ENCODE measurements at regions not wholly inside any gene's neighbourhood (a gene's known extent, or its start where the extent isn't known, plus 50 kb on each side); places are given as distances from the start of the nearest gene placed in this dataset.

DNA sequence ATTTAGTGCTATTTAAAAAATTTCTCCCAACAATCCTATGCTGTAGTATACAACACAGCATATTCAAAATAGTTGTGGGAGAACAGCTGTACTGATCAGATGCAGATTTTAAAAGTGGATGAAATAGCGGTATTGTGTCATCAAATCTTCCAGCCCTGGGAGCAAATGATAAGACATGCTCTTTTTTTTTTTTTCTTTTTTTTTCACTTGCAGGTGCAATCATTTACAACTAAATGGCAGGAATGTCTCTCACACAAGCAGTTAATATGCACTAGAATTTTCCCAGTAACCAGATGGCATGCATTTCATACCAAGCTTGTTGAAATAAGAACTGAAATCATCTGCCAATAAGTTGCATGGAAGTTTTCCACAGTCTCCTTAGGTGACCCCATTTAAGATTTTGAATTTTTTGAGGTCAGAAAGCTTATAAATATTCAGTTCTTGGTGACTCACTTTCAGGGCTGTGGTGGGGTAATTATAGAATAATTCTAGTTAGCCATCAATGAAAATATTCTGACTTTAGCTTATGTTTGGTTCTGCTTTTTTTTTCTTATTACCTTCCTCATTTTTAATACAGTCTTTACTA is 623.9 kb upstream of the NR5A2 start:
- DNase-seq = no peak

DNA sequence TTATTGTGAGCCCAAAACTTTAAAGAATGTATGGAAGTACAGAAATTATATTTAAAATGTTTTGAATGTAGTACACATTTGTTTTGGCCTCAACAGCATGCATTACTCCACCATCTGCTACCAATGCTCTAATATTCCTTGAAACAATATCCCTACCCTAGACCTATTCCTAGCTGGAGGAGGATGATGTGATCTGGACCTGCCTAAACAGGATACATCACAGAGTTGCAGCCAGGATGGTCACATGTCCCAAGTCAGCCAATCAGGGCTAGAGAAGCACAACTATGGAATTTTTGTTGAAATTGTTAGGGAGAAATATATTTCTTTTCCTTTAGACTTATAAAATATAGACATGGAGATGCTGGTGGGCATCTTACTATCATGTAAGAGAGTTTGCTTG is 623.3 kb upstream of the NR5A2 start:
- DNase-seq = no peak

DNA sequence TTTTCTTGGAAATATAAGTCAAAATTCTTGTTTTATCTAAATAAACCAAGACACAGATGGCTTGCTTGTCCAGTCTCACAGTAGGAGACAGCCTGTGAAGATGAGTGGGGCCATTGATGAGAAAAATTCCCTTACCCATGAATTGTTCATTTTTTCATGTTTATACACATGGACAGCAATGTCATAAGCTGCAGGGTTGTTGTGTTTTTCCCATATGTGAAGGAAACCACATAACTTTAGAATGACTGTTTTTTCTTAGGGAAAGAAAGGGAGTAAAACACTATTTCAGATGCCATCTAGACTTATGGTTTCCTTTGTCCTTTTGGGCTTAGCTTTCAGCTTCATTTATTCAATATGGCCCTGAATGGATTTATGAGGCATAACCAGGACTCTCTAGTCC is 622.5 kb upstream of the NR5A2 start:
- no peak for DNase-seq

DNA sequence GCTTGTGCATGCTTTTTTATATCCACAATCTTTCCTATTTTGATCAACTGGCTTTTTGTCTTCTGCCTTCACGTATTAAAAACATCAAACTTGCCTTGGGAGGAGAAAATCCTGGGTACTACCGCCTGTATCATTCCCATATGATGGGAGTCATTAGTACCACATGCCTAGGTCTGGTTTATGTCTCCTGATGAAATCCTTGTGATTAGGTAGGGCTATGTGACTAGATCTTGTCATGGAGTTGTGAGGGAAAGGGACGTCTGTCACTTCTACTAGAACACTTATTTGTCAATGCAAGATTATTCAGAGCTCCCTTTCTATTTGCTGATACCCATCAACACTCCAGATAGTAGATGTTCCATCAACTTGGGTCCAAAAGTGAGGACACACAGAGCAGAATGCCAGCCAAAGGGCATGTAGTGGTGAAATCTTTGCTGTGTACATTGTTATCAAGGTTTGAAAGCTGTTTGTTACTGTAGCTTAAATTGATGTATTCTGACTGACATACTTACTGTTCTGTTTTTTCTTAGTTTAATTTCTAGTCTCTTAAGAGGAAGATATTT is 621.8 kb upstream of the NR5A2 start:
- DNase-seq = no peak

DNA sequence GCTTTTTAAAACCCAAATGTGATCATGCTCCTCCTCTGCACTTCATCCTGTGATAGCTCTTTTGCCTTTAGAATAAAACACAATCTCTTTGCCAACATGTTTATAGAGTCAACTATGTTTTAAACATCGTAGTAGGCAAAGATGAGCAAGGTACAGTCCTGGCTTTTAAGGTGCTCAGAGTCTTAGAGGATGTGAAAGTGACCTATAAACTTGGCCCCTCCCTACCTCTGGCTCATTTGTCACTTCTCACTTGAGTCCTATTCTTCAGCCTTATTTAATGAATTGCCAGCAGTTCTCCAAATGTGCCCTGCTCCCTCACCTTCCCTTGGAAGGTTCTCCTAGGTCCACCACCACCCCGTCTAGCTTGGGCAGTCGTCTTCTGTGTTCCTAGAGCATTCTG is 617.0 kb upstream of the NR5A2 start:
- DNase-seq = no peak

DNA sequence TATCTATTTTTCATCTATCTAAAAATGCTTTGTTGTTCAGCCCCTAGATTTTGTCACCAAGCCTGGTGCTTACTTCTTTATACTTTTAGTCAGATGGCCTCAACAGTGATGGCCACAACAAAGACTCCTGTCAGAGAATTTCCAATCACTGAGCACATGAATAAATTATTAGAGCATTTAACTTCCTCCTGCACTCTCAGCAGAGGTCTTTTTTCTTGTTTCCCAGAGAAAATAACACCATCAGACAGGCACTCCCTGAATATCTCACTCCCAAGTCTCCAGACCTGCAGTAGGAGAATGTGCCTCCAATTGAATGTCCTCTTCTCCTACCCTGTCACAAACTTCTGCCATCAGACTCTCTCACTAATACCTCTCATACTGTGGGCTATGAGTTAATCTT is 616.0 kb upstream of the NR5A2 start:
- DNase-seq = no peak

DNA sequence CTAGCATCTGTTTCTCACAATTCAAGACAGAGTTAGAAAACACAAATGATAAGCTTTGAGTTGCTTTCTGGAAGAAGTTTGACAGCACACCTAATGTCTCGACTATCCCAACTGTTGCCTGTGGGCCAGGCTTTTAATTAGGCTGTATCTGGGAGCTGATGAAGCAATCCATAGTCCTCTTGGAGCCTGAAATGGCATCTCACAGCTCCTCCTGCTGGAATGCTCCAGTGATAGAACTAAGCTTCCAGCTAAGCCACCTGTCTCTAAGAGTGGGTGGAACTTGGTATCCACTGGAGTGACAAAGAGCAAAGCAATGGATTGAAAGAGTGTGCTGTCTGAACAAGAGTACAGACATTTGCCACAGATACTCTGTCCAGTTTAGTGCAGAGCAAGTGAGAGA is 605.3 kb upstream of the NR5A2 start:
- DNase-seq = no peak

DNA sequence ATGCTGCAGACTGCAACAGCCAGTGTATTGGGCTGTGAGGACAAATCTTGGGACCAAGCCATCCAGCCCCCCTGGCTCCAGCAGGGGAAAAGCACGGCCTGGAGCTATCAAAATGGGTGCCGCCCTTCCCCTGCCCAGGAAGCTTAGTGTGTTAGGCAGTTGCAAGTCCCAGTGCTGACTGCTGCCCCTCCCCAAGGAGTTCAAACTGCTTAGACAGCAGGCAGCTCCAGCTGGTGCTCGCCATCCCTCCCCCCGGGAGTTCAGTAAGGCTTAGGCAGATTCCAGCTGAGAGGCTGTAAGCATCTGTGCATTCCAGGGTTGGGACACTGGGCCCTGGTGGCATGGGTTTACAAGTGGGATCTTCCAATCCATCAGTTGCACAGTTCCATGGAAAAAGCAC is 579.6 kb upstream of the NR5A2 start:
- no peak for DNase-seq

DNA sequence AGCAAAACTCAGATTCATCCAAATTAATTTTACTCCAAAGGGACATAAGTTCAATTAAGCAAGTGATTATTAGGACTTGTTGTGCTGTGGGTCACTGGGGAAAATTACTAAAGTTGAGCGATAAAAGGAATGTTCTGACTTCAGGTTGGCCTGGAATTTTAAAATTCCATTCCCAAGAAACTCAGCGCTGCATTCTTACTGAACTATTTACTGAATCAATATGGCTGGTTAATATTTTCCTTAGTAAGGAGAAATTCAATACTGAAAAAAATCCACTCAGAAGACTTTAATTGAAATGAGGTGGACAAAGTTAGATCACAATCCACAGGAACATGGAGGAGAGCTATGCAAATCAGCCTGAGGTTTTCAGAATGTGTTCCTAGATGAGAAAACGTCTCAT is 578.9 kb upstream of the NR5A2 start:
- DNase-seq = no peak

DNA sequence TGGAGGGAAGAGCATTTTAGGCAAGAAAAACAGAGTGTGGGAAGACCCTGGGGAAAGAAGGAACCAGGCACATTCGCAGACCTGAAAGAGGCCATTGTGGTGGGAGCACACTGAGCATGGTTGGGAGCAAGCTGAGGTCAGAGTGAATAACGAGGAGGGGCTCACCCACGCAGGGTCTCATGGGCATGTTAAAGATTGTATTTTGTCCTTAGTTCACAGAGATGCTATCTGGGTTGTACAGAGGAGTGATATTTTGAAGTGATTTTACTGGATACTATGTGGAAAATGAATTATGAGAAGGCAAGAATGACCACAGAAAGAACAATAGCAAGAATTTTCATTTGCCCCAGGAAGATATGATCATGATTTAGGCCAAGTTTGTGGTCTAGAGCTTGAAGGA is 578.3 kb upstream of the NR5A2 start:
- DNase-seq = no peak

DNA sequence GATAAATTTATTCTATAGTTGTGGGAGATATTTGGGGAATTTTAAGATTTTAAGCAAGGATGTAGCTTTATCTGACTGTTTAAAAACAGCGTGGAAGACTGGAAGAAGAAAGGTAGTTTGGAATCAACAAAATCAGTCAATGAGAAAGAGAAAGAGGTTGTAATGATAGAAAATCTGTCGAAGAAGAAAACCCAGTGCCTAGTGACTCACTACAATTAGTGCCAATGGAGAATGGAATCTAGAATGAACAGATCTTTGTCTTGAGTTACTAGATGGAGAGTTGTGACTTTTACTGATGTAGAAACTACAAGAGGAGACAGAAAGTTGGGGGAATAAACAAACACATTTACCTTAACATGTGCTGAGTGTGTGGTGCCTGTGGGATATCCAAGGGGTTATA is 577.8 kb upstream of the NR5A2 start:
- no peak for DNase-seq

DNA sequence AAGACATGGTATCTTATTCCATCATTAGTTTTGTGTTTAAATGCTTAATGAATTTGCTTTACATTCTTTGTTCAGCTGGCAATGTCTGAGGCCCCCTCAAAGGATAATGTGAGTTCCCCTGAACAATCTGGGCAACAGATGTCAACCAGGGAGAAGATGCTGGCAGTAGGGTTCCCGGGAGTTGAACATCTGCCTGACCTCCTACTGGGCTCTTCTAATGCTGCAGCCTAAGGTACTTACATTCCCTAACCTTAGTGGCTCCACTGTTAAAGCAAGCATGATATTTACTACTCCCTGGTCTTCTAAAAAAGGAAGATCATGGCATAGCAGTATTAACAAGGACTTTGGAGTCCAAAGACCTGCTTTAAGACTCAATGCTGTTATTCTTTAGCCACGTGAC is 574.9 kb upstream of the NR5A2 start:
- DNase-seq = no peak

DNA sequence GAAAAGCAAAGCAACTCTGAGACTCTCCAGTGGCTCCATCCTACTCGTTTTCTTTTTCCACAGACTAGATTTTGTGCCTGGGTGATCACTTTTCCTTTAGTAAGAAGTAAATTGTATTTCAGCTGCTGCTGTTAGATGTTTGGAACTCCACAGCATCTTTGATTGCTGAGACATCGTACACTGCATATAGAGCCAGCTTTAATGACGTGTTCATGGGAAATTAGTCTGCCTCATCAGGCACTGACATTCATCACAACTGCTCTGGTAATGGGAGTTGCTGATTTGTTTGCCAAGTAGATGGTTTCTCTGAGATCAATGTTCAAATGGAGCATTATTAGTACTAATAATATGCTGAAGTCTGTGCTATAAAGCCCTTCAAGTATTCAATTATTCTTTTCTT is 573.8 kb upstream of the NR5A2 start:
- DNase-seq = no peak

DNA sequence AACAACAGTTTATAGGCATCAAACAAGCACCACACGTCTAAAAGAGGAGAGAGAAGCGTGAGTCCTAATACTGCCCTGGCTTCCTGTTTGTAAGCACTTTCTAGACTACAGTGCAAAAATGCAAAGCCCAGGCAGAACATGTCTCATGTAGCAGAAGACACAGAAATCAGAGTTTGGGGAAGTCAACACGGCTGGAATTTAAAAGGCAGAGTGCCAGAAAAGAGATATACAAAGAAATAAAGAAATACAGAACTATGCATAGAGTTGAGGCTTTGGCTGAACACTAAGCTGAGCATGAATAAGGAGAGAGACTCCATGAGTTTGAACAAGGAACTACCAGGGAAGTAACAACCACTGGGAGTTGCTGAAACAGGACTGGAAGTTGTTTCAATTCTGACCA is 566.6 kb upstream of the NR5A2 start:
- DNase-seq = no peak

DNA sequence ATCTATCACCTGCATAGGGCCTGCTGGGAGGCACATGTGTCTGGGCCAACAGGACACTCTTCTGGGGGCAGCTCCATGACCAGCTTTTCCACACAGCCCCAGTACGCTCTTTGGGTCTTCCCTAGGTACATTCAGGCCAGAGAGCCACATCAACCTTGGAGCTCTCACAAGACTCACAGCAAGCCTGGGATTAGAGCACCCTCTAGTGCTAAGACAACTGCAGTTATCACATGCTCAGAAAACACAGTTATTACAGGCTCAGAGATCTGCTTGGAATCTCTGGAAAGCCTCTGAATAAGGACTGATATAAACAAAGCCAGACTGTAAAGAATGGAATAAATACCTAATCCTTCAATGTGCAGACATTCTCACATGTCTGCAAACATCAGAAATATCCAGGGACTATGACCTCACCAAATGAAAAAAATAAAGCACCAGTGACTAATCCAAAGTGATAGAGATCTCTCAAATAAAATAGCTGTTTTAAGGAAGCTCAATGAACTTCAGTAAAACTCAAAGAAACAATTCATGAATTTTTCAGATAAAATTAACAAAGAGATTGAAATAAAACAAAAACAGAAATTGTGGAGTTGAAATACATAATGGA is 563.9 kb upstream of the NR5A2 start:
- no peak for DNase-seq

DNA sequence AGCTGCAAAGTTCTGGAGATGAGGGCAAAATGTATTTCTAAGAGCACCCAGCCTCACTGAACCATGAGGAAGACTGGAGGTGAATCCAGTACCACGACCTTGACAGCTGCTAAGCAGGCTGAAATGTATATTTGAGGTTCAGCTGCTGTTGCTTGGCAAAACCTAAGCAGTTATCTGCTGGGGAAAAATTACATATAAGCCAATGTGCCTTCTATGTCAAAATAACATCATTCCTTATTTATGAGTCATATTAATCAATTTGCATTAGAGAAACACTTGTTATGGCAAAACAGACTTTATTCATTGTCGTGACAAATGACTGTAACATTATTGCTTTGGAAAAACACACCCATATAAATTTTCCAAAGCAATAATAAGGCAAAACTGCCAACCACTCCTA is 560.5 kb upstream of the NR5A2 start:
- DNase-seq = no peak

DNA sequence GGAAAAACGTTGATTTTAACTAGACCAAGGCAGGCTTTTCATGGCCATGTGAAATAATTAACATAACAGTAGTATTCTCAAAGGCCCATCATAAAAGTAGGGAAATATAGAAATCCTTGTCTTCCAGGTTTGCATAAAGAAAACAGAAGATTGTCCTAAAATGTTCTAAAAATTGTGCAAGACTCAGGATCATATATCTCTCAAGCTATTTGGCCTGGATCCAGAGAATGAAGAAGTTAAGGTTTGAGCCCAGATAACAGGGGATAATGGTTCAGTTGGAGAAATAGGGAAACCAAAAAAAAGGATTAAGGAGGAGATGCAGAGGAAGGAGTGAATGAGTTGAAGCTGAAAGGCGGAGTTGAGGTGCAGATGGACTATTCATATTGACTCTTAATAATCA is 555.5 kb upstream of the NR5A2 start:
- no peak for DNase-seq

DNA sequence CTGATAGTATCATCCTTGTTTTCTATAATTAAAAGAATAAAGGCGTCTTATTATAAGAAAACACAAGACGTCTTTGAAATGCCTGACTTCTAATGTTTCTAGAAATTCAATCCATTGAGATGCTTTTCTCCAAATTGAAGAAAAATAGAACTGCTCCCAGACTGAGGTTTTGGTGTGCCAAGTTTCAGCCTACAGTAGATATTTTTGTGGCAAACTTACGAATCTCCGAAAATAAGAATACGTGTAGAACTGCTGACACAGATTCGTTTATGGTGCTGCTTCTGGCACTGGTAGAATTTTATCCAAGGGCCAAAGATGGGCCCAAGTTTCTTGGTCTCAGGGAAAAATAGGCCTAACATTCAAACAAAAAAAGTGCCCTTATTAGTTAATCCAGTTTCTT is 554.5 kb upstream of the NR5A2 start:
- no peak for DNase-seq

DNA sequence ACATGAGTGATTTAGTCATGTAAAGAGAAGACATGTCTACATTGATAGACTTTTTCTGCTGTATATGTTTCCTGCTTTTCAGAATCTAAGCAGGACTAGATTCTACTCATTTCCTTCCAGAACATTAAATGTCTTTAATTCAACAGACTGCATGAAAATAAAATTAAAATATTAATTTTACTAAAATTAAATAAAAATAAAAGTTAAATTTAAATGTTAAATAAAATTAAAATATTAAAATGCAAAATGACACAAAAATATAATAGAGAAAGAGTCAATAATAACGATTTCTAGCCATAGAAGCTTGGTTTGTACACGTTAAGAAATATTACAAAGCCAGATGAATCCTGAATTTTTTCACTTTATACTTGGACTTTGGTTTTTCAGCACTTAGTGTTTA is 552.8 kb upstream of the NR5A2 start:
- DNase-seq = no peak

DNA sequence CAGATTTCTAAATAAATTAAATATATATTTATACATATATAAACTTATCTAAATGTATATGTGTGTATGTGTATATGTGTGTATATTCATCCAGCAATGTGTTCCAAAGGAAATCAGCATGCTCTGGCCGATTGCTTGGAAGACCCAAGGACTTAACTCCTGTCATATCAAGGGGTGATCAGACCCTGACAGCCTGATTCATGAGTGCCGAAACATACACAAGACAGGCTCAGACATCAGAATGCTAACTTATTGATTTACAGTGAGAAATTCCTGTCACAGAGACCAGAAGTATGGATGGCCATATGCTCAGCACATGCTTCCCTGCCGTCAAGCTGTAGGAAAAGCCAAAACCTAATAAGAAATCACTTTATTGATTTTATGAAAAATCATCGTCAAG is 545.1 kb upstream of the NR5A2 start:
- DNase-seq = no peak

DNA sequence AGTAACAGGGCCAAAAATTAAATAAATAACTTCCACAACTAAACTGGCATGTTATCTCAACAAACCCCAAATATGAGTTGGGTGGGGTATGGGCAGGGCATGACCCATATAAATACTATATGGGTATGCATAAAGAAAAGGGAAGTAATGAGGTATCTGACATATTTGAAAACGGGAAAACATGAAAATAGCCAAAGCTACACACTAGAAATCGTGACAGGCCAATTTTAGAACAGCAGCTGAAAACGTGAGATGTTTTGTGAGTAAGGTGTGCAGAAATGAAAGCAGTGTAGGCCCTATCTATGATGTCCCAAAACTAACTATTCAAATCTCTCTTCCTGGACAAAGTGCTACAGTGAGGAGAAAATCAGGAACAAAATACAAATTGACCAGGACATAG is 537.9 kb upstream of the NR5A2 start:
- no peak for DNase-seq

DNA sequence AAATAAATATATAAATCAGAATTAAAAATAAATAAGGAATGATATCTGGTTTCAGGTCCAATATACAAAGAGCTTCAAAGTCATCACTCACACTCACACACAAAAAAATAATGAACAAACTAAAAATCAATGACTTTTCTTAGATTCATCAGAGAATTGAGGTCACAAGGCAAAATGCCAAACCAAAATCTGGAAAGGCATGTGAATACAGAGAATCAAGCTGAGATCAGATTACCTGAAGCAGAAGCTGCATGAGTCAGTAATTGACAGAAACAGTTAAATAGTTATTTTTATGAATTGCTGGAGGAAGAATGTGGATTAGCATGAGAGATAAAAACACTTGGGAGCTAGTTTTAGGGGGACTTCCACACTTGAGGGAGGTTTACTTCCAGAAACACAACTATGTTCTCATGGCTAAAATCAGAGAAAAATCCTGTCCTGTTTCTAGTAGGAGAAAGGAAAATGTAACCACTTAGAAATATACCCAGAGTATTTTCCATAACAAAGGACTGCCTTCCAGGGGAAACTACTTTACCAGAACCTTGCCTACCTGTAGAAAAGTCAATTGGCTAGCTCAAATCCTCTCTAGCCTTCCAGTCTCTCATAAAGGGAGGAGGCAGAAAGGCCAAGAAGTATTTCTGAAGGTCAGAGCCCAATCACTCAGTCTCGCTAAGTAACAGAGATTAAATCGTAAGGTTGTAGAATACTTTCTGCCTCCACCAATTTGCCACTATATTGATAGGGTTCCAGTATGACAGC is 536.6 kb upstream of the NR5A2 start:
- DNase-seq = no peak

DNA sequence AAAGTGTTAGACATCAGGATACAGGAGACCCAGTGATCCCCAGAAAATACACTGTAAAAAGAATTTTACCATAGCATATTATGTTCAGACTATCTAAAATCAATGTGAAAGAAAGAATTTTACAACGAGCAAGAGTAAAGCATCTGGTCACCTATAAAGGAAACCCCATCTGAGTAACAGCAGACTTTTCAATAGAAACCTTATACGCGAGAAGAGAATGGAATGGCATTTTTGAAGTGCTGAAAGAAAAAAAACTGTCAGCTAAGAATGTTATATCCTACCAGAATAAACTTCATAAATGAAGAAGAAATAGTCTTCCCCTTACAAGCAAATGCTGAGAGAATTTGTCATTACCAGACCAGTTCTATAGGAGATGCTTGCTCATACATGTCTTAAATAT is 532.1 kb upstream of the NR5A2 start:
- DNase-seq = no peak

Data from nucleus accumbens (tissue), 56 donors.